Activated B cell treated with CpG ODN at 0.5 μM for 24 hours (primary cell): ENCODE measurements at regions not wholly inside any gene's neighbourhood (a gene's known extent, or its start where the extent isn't known, plus 50 kb on each side); places are given as distances from the start of the nearest gene placed in this dataset.

Experiments
- ATAC-seq: fragments of 200-7000 bp; cut with Tn5 transposase; one replicate; pipeline ENCODE4 v1.10.0; 2021; ENCODE audit warnings: low read depth, mild to moderate bottlenecking, moderate library complexity
- CTCF ChIA-PET: fragments of 350-600 bp; sonication (Branson Sonifier 250); formaldehyde crosslinking; loops from one replicate; lab custom pipeline; 2021; ENCODE audit warnings: antibody characterized with exemption; lab: Charles Lee
- POLR2A ChIA-PET: fragments of 350-600 bp; sonication (Branson Sonifier 250); formaldehyde crosslinking; loops from one replicate; lab custom pipeline; 2021; ENCODE audit warnings: antibody characterized with exemption; lab: Charles Lee
- DNase-seq: peaks from one replicate; pipeline ENCODE4 v3.0.0; 2022
- H3K27ac Mint-ChIP-seq: one replicate; pipeline ENCODE4 v1.8.0; 2020; ENCODE audit warnings: mixed read lengths
- H3K27me3 Mint-ChIP-seq: one replicate; pipeline ENCODE4 v1.8.0; 2021; ENCODE audit warnings: mixed read lengths
- H3K36me3 Mint-ChIP-seq: one replicate; pipeline ENCODE4 v1.8.0; 2021; ENCODE audit warnings: low read depth, mixed read lengths
- H3K4me1 Mint-ChIP-seq: one replicate; pipeline ENCODE4 v1.8.0; 2021; ENCODE audit warnings: mixed read lengths
- H3K4me3 Mint-ChIP-seq: one replicate; pipeline ENCODE4 v1.8.0; 2020; ENCODE audit warnings: mild to moderate bottlenecking, mixed read lengths
- H3K9me3 Mint-ChIP-seq: one replicate; pipeline ENCODE4 v1.8.0; 2020; ENCODE audit warnings: mixed read lengths
- CTCF ChIP-seq: fragments of 200-600 bp; IDR thresholded peaks from one replicate; pipeline ENCODE4 v1.8.0; 2022; ENCODE audit warnings: antibody characterized with exemption, mild to moderate bottlenecking
- intact Hi-C: fragments of 100-400 bp; cut with micrococcal nuclease; formaldehyde crosslinking; loops from one replicate; pipeline ENCODE4 v1.15.1; 2024

GRCh38 chr14:82905762-82906161, 1372.1 kb upstream of the SEL1L start:
- Mint-ChIP-seq H3K4me3 (no peak overlapping the region), H3K9me3 (peaks cover 22% of the 10 kb centered on the region), H3K27me3 (no peaks in the 10 kb centered on the region), H3K4me1 (no peaks in the 10 kb centered on the region), H3K27ac (no peak overlapping the region), H3K36me3 (no peaks in the 10 kb centered on the region)
- ChIA-PET POLR2A (no interaction called here), CTCF (no interaction called here)
- TF ChIP-seq CTCF: no peak
- DNase-seq (no peak), ATAC-seq (no peak)
- intact Hi-C loops: no loop called here

GRCh38 chr14:82911930-82912329, 1378.3 kb upstream of the SEL1L start:
- peaks cover 3% of the 10 kb centered on the region for H3K9me3 Mint-ChIP-seq
- TF ChIP-seq CTCF: no peak
- ChIA-PET POLR2A (no interaction called here), CTCF (no interaction called here)
- H3K27me3 Mint-ChIP-seq: no peaks in the 10 kb centered on the region
- ATAC-seq: no peak
- no peak overlapping the region for H3K27ac Mint-ChIP-seq
- H3K4me1 Mint-ChIP-seq: no peaks in the 10 kb centered on the region
- intact Hi-C loops: no loop called here
- DNase-seq: no peak
- H3K36me3 Mint-ChIP-seq: no peaks in the 10 kb centered on the region
- no peak overlapping the region for H3K4me3 Mint-ChIP-seq

- no peak for TF ChIP-seq CTCF
- ChIA-PET POLR2A (no interaction called here), CTCF (no interaction called here)
- H3K27me3 Mint-ChIP-seq: no peaks in the 10 kb centered on the region
- H3K27ac Mint-ChIP-seq: no peak overlapping the region
- no peak overlapping the region for H3K4me3 Mint-ChIP-seq
- intact Hi-C loops: no loop called here
- DNase-seq (no peak), ATAC-seq (no peak)
- no peaks in the 10 kb centered on the region for H3K4me1 Mint-ChIP-seq
- H3K36me3 Mint-ChIP-seq: no peaks in the 10 kb centered on the region
- peaks cover 3% of the 10 kb centered on the region for H3K9me3 Mint-ChIP-seq
These were observed 1379.7 kb upstream of the SEL1L start for GRCh38 chr14:82913396-82913795.

- intact Hi-C loops: no loop called here
- POLR2A ChIA-PET: no interaction called here
- Mint-ChIP-seq H3K27ac (no peak overlapping the region), H3K27me3 (no peaks in the 10 kb centered on the region), H3K36me3 (no peaks in the 10 kb centered on the region), H3K4me1 (no peaks in the 10 kb centered on the region), H3K9me3 (peaks cover 6% of the 10 kb centered on the region), H3K4me3 (no peak overlapping the region)
- ATAC-seq: no peak
- TF ChIP-seq CTCF: no peak
- CTCF ChIA-PET: no interaction called here
- DNase-seq: no peak
These were observed 1381.7 kb upstream of the SEL1L start for GRCh38 chr14:82915381-82915780.

- intact Hi-C loops: no loop called here
- Mint-ChIP-seq H3K27me3 (no peaks in the 10 kb centered on the region), H3K36me3 (no peaks in the 10 kb centered on the region), H3K4me3 (no peak overlapping the region), H3K9me3 (no peaks in the 10 kb centered on the region), H3K4me1 (no peaks in the 10 kb centered on the region), H3K27ac (no peak overlapping the region)
- CTCF ChIA-PET: no interaction called here
- POLR2A ChIA-PET: no interaction called here
- ATAC-seq: no peak
- no peak for TF ChIP-seq CTCF
- DNase-seq: no peak
These were observed 1402.0 kb upstream of the SEL1L start for GRCh38 chr14:82935691-82936090.
